CD8-positive, alpha-beta memory T cell (primary cell): ENCODE measurements at regions not wholly inside any gene's neighbourhood (a gene's known extent, or its start where the extent isn't known, plus 50 kb on each side); places are given as distances from the start of the nearest gene placed in this dataset.

Experiments
- CTCF ChIA-PET: fragments of 350-600 bp; sonication (Branson Sonifier 250); formaldehyde crosslinking; loops from one replicate; lab custom pipeline; 2021; ENCODE audit warnings: antibody characterized with exemption; lab: Charles Lee
- POLR2A ChIA-PET: fragments of 350-600 bp; sonication (Branson Sonifier 250); formaldehyde crosslinking; loops from one replicate; lab custom pipeline; 2021; ENCODE audit warnings: antibody characterized with exemption; lab: Charles Lee
- DNase-seq, 5 donors: peaks; one replicate each; pipeline versions ENCODE4 v3.0.0 to v3.0.0-alpha.2; 2020 to 2022; ENCODE audit warnings: mixed read lengths in 1 of 5
- H3K27ac ChIP-seq: one replicate; pipeline ENCODE4 v1.7.0; 2013; ENCODE audit warnings: low read depth, mild to moderate bottlenecking, low read length, moderate library complexity
- H3K27me3 ChIP-seq: 2 replicates; pipeline ENCODE4 v1.7.0; 2013; ENCODE audit warnings: low read length, mild to moderate bottlenecking; ENCODE audit not compliant: insufficient read depth, poor library complexity, severe bottlenecking
- H3K36me3 ChIP-seq: 2 replicates; pipeline ENCODE4 v1.7.0; 2013; ENCODE audit warnings: mild to moderate bottlenecking, low read length, moderate library complexity; ENCODE audit not compliant: insufficient read depth
- H3K4me1 ChIP-seq: 2 replicates; pipeline ENCODE4 v1.7.0; 2013; ENCODE audit warnings: mild to moderate bottlenecking, low read length, moderate library complexity; ENCODE audit not compliant: insufficient read depth
- H3K4me3 ChIP-seq: 2 replicates; pipeline ENCODE4 v1.7.0; 2013; ENCODE audit warnings: mild to moderate bottlenecking, low read length
- H3K9me3 ChIP-seq: 2 replicates; pipeline ENCODE4 v1.7.0; 2013; ENCODE audit warnings: mild to moderate bottlenecking, low read length
- H3K27ac Mint-ChIP-seq, 8 donors: one replicate each; pipeline ENCODE4 v1.8.0; 2020 to 2021; ENCODE audit warnings: mixed read lengths in 8 of 8, mild to moderate bottlenecking in 6 of 8, inconsistent platforms in 3 of 8, moderate library complexity in 3 of 8
- H3K27me3 Mint-ChIP-seq, 2 donors: one replicate each; pipeline ENCODE4 v1.8.0; 2020 to 2021; ENCODE audit warnings: mixed read lengths in 2 of 2, mild to moderate bottlenecking in 1 of 2, moderate library complexity in 1 of 2
- H3K36me3 Mint-ChIP-seq, 3 donors: one replicate each; pipeline ENCODE4 v1.8.0; 2020 to 2021; ENCODE audit warnings: mixed read lengths in 3 of 3, inconsistent platforms in 1 of 3, mild to moderate bottlenecking in 1 of 3
- H3K4me1 Mint-ChIP-seq, 3 donors: one replicate each; pipeline ENCODE4 v1.8.0; 2020 to 2021; ENCODE audit warnings: mixed read lengths in 3 of 3, inconsistent platforms in 1 of 3, mild to moderate bottlenecking in 1 of 3
- H3K4me3 Mint-ChIP-seq, 7 donors: one replicate each; pipeline ENCODE4 v1.8.0; 2020 to 2021; ENCODE audit warnings: mixed read lengths in 7 of 7, mild to moderate bottlenecking in 6 of 7, moderate library complexity in 4 of 7, inconsistent platforms in 2 of 7
- H3K9me3 Mint-ChIP-seq, 5 donors: one replicate each; pipeline ENCODE4 v1.8.0; 2020 to 2022; ENCODE audit warnings: mixed read lengths in 5 of 5, mild to moderate bottlenecking in 3 of 5, moderate library complexity in 2 of 5, inconsistent platforms in 1 of 5

GRCh38 chrX:39560271-39560670, 537.5 kb downstream of the BCOR start:
- H3K36me3 Mint-ChIP-seq = no peaks in the 10 kb centered on the region
- Histone ChIP-seq H3K4me1 (no peaks in the 10 kb centered on the region), H3K9me3 (no peaks in the 10 kb centered on the region), H3K36me3 (no peaks in the 10 kb centered on the region), H3K27ac (no peak overlapping the region), H3K4me3 (no peak overlapping the region), H3K27me3 (no peaks in the 10 kb centered on the region)
- no peak for DNase-seq
- H3K27me3 Mint-ChIP-seq = peaks cover 0 to 6% of the 10 kb centered on the region in 2 donors
- no peak overlapping the region for H3K27ac Mint-ChIP-seq
- H3K4me1 Mint-ChIP-seq = no peaks in the 10 kb centered on the region
- no peak overlapping the region for H3K4me3 Mint-ChIP-seq
- CTCF ChIA-PET = no interaction called here
- H3K9me3 Mint-ChIP-seq = no peaks in the 10 kb centered on the region
- POLR2A ChIA-PET = no interaction called here

DNA sequence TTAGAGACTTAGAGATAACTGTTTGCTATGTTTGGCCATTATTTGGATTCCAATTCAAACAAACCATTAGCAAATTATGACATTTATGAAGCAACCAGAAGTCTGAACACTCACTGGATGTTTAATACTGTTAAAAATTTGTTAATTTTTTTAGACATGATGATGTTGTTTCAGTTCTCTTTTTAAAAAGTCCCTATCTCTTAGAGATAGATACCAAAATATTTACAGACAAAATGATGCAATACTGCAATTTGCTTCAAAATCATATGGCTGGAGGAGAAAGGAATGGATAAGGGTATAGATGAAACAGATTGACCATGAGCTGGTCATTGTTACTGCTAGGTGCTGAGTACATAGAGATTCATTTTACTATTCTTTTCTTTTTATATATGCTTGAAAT, 534.6 kb downstream of the BCOR start:
- Mint-ChIP-seq H3K4me3 (no peak overlapping the region), H3K4me1 (no peaks in the 10 kb centered on the region), H3K27me3 (peaks cover 0 to 4% of the 10 kb centered on the region in 2 donors), H3K27ac (no peak overlapping the region), H3K9me3 (peaks cover 0 to 4% (median 0%) of the 10 kb centered on the region in 5 donors), H3K36me3 (no peaks in the 10 kb centered on the region)
- Histone ChIP-seq H3K27me3 (no peaks in the 10 kb centered on the region), H3K4me3 (no peak overlapping the region), H3K36me3 (no peaks in the 10 kb centered on the region), H3K4me1 (no peaks in the 10 kb centered on the region), H3K27ac (no peak overlapping the region), H3K9me3 (no peaks in the 10 kb centered on the region)
- no peak for DNase-seq
- ChIA-PET CTCF (no interaction called here), POLR2A (no interaction called here)

DNA sequence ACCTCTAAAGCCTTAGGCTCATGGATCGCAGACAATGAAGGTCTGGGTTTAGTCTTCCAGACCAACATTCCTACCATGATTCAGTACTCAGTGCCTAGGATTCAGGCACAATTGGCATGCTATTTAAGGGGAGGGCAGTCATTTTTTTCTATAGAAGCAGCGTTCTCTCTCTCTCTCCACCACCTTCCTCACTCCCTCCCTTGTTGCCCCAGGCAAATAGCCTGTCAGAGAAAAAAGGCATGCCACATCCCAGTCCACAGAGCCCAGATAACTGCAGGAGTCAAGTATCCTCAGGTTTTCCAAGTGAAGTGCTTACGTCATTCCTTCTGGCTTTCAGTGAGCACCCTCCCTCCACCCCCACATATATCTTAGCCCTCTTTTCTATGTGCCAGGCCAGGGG, 533.0 kb downstream of the BCOR start:
- H3K36me3 ChIP-seq = no peaks in the 10 kb centered on the region
- no peaks in the 10 kb centered on the region for H3K4me1 Mint-ChIP-seq
- no peaks in the 10 kb centered on the region for H3K9me3 ChIP-seq
- no peak overlapping the region for H3K4me3 ChIP-seq
- no peaks in the 10 kb centered on the region for H3K27me3 ChIP-seq
- peaks cover 0 to 4% (median 0%) of the 10 kb centered on the region in 5 donors for H3K9me3 Mint-ChIP-seq
- no peak overlapping the region for H3K27ac ChIP-seq
- no peak overlapping the region for H3K27ac Mint-ChIP-seq
- H3K36me3 Mint-ChIP-seq = no peaks in the 10 kb centered on the region
- no peak for DNase-seq
- POLR2A ChIA-PET = no interaction called here
- H3K4me1 ChIP-seq = no peaks in the 10 kb centered on the region
- H3K27me3 Mint-ChIP-seq = peaks cover 0 to 5% of the 10 kb centered on the region in 2 donors
- no peak overlapping the region for H3K4me3 Mint-ChIP-seq
- CTCF ChIA-PET = no interaction called here

- no peaks in the 10 kb centered on the region for H3K27me3 ChIP-seq
- no peak overlapping the region for H3K4me3 ChIP-seq
- no peaks in the 10 kb centered on the region for H3K36me3 Mint-ChIP-seq
- H3K27ac Mint-ChIP-seq = no peak overlapping the region
- DNase-seq = no peak
- no peak overlapping the region for H3K27ac ChIP-seq
- no peaks in the 10 kb centered on the region for H3K9me3 Mint-ChIP-seq
- peaks cover 2 to 9% (median 4%) of the 10 kb centered on the region in 3 donors for H3K4me1 Mint-ChIP-seq
- ChIA-PET POLR2A (no interaction called here), CTCF (no interaction called here)
- H3K4me1 ChIP-seq = no peaks in the 10 kb centered on the region
- peaks cover 5 to 10% of the 10 kb centered on the region in 2 donors for H3K27me3 Mint-ChIP-seq
- no peak overlapping the region for H3K4me3 Mint-ChIP-seq
- no peaks in the 10 kb centered on the region for H3K36me3 ChIP-seq
- no peaks in the 10 kb centered on the region for H3K9me3 ChIP-seq
These were observed 523.6 kb downstream of the BCOR start for GRCh38 chrX:39574178-39574577.

DNA sequence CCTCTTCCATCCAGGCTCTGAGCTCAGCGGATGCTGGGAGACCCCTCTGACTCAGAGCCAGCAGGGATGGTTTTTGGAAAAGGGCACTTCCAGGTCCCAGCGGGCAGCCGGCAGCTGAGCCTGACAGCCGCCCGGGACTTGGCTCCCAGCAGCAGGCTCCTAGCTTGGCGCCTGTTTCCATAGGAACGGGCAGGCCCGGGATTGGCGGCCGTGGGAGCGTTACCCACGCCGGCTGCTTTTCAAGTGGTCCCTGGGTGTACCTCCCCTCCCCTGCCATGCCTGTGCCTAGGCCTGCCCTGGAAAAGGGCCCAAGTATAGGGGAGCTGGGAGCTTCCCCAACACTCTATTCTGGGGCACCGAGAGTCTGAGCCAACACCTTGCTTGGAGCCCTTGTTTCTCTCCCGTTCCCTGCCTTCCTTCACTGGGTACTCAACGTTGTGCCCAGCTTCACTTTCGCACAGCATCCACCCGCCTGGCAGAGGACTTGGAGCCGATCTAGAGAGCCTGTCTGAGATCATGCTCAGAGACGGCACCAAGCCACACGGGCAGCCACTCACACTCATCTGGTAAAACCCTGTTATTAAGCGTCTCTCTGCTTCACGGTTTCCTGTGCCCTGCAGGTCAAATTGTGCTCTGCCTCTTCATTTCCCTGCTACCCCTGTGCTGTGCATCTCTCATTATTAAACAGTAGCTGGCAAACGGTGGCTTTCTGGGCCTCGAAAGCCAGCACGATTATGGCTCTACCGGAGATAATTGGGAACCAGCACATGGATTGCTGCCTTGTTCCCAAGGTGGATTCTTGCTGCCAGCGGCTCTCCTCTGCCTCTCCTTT, 521.5 kb downstream of the BCOR start:
- Mint-ChIP-seq H3K4me3 (no peak overlapping the region), H3K27me3 (peaks cover 0 to 6% of the 10 kb centered on the region in 2 donors), H3K9me3 (no peaks in the 10 kb centered on the region), H3K36me3 (no peaks in the 10 kb centered on the region), H3K27ac (no peak overlapping the region), H3K4me1 (peaks cover 2 to 9% (median 4%) of the 10 kb centered on the region in 3 donors)
- Histone ChIP-seq H3K4me3 (no peak overlapping the region), H3K36me3 (no peaks in the 10 kb centered on the region), H3K27me3 (no peaks in the 10 kb centered on the region), H3K9me3 (no peaks in the 10 kb centered on the region), H3K4me1 (no peaks in the 10 kb centered on the region), H3K27ac (no peak overlapping the region)
- ChIA-PET POLR2A (no interaction called here), CTCF (no interaction called here)
- DNase-seq = no peak

GRCh38 chrX:39577206-39577984, 520.4 kb downstream of the BCOR start:
- CTCF ChIA-PET = no interaction called here
- Histone ChIP-seq H3K27ac (no peak overlapping the region), H3K4me3 (no peak overlapping the region), H3K9me3 (no peaks in the 10 kb centered on the region), H3K36me3 (no peaks in the 10 kb centered on the region), H3K27me3 (no peaks in the 10 kb centered on the region), H3K4me1 (no peaks in the 10 kb centered on the region)
- H3K27me3 Mint-ChIP-seq = peaks cover 0 to 5% of the 10 kb centered on the region in 2 donors
- POLR2A ChIA-PET = no interaction called here
- peak overlapping the region in 1 of 7 donors; percentile 49 for H3K4me3 Mint-ChIP-seq
- H3K4me1 Mint-ChIP-seq = peaks cover 2 to 9% (median 4%) of the 10 kb centered on the region in 3 donors
- H3K9me3 Mint-ChIP-seq = no peaks in the 10 kb centered on the region
- H3K27ac Mint-ChIP-seq = no peak overlapping the region
- no peak for DNase-seq
- no peaks in the 10 kb centered on the region for H3K36me3 Mint-ChIP-seq

GRCh38 chrX:39577985-39578869, 519.5 kb downstream of the BCOR start:
- Histone ChIP-seq H3K4me3 (no peak overlapping the region), H3K9me3 (no peaks in the 10 kb centered on the region), H3K27ac (no peak overlapping the region), H3K27me3 (no peaks in the 10 kb centered on the region), H3K36me3 (no peaks in the 10 kb centered on the region), H3K4me1 (no peaks in the 10 kb centered on the region)
- Mint-ChIP-seq H3K4me1 (peaks cover 2 to 9% (median 4%) of the 10 kb centered on the region in 3 donors), H3K27me3 (peaks cover 0 to 5% of the 10 kb centered on the region in 2 donors), H3K27ac (peak overlapping the region in 2 of 8 donors; percentile 49 to 85), H3K36me3 (no peaks in the 10 kb centered on the region), H3K4me3 (peak overlapping the region; percentile 18 to 78 (median 61)), H3K9me3 (no peaks in the 10 kb centered on the region)
- peak in 1 of 5 donors; percentile 14 for DNase-seq
- POLR2A ChIA-PET = no interaction called here
- CTCF ChIA-PET = no interaction called here
